ENCODE measurements at regions not wholly inside any gene's neighbourhood (a gene's known extent, or its start where the extent isn't known, plus 50 kb on each side); places are given as distances from the start of the nearest gene placed in this dataset.

GRCh38 chr3:34237946-34238345 is 439.5 kb downstream of the PDCD6IP start:
- Histone ChIP-seq H3K4me3 (replicated peaks; ENCODE audit: insufficient read depth, low read length) (no peak overlapping the region), H3K27ac (replicated peaks) (no peak overlapping the region), H3K27me3 (ENCODE audit: insufficient read depth, poor library complexity, severe bottlenecking) (no peaks in the 10 kb centered on the region)
- TF ChIP-seq POLR2AphosphoS5 (IDR thresholded peaks at IDR 0.05; ENCODE audit: low read depth): no peak
- TF ChIP-seq REST (IDR thresholded peaks at IDR 0.05; ENCODE audit: insufficient replicate concordance, low read depth): no peak
- no peak for TF ChIP-seq SPI1 (IDR thresholded peaks at IDR 0.05; ENCODE audit: borderline replicate concordance, low read depth)
- TF ChIP-seq GABPA (IDR thresholded peaks at IDR 0.05; ENCODE audit: low read depth): no peak
- no peak for TF ChIP-seq CTCF (IDR thresholded peaks at IDR 0.05; ENCODE audit: insufficient read depth, low read length)
- DNase-seq (ENCODE audit: low read depth in 1 of 2, low spot score in 1 of 2): no peak

GRCh38 chr3:34238407-34238806 is 440.0 kb downstream of the PDCD6IP start:
- DNase-seq (ENCODE audit: low read depth in 1 of 2, low spot score in 1 of 2): no peak
- Histone ChIP-seq H3K27me3 (ENCODE audit: insufficient read depth, poor library complexity, severe bottlenecking) (no peaks in the 10 kb centered on the region), H3K4me3 (replicated peaks; ENCODE audit: insufficient read depth, low read length) (no peak overlapping the region), H3K27ac (replicated peaks) (no peak overlapping the region)
- no peak for TF ChIP-seq POLR2AphosphoS5 (IDR thresholded peaks at IDR 0.05; ENCODE audit: low read depth)
- TF ChIP-seq GABPA (IDR thresholded peaks at IDR 0.05; ENCODE audit: low read depth): no peak
- TF ChIP-seq REST (IDR thresholded peaks at IDR 0.05; ENCODE audit: insufficient replicate concordance, low read depth): no peak

GRCh38 chr3:34239287-34239686 is 440.9 kb downstream of the PDCD6IP start:
- DNase-seq (ENCODE audit: low read depth in 1 of 2, low spot score in 1 of 2): no peak
- H3K27ac ChIP-seq (replicated peaks): no peak overlapping the region
- no peak overlapping the region for H3K4me3 ChIP-seq (replicated peaks; ENCODE audit: insufficient read depth, low read length)
- H3K27me3 ChIP-seq (ENCODE audit: insufficient read depth, poor library complexity, severe bottlenecking): no peaks in the 10 kb centered on the region
- no peak for TF ChIP-seq POLR2AphosphoS5 (IDR thresholded peaks at IDR 0.05; ENCODE audit: low read depth)
- no peak for TF ChIP-seq CTCF (IDR thresholded peaks at IDR 0.05; ENCODE audit: insufficient read depth, low read length)
- no peak for TF ChIP-seq REST (IDR thresholded peaks at IDR 0.05; ENCODE audit: insufficient replicate concordance, low read depth)
- TF ChIP-seq GABPA (IDR thresholded peaks at IDR 0.05; ENCODE audit: low read depth): no peak
- TF ChIP-seq SPI1 (IDR thresholded peaks at IDR 0.05; ENCODE audit: borderline replicate concordance, low read depth): no peak

- TF ChIP-seq SPI1 (IDR thresholded peaks at IDR 0.05; ENCODE audit: borderline replicate concordance, low read depth) (no peak), GABPA (IDR thresholded peaks at IDR 0.05; ENCODE audit: low read depth) (no peak), CTCF (IDR thresholded peaks at IDR 0.05; ENCODE audit: insufficient read depth, low read length) (no peak), POLR2AphosphoS5 (IDR thresholded peaks at IDR 0.05; ENCODE audit: low read depth) (no peak), REST (IDR thresholded peaks at IDR 0.05; ENCODE audit: insufficient replicate concordance, low read depth) (no peak)
- no peaks in the 10 kb centered on the region for H3K27me3 ChIP-seq (ENCODE audit: insufficient read depth, poor library complexity, severe bottlenecking)
- no peak for DNase-seq (ENCODE audit: low read depth in 1 of 2, low spot score in 1 of 2)
- H3K27ac ChIP-seq (replicated peaks): no peak overlapping the region
- no peak overlapping the region for H3K4me3 ChIP-seq (replicated peaks; ENCODE audit: insufficient read depth, low read length)
These were observed 441.4 kb downstream of the PDCD6IP start for GRCh38 chr3:34239875-34240274.

Measured in HL-60 (cell line).